Skin epidermis (tissue), 12 donors: ENCODE measurements at regions not wholly inside any gene's neighbourhood (a gene's known extent, or its start where the extent isn't known, plus 50 kb on each side); places are given as distances from the start of the nearest gene placed in this dataset.

Experiments
- H3K27ac ChIP-seq, 21 experiments: fragments of 200-600 bp; sonication (generic) in 11 of 21; one replicate each; pipeline ENCODE4 v1.5.0; 2020; ENCODE audit warnings: mild to moderate bottlenecking in 3 of 21, inconsistent platforms in 2 of 21, moderate library complexity in 2 of 21
- H3K4me3 ChIP-seq, 7 experiments: fragments of 200-600 bp; sonication (generic) in 2 of 7; one replicate each; pipeline ENCODE4 v1.5.0; 2020; ENCODE audit warnings: inconsistent platforms in 2 of 7, mild to moderate bottlenecking in 2 of 7, moderate library complexity in 1 of 7

- no peak overlapping the region for H3K27ac ChIP-seq
- H3K4me3 ChIP-seq, result no peak overlapping the region
Measured at GRCh38 chr13:37945651-37946575, 76.3 kb upstream of the TRPC4 start.

- Histone ChIP-seq H3K4me3 (no peak overlapping the region), H3K27ac (no peak overlapping the region)
Measured at GRCh38 chr13:37944869-37945442, 75.4 kb upstream of the TRPC4 start.

GRCh38 chr13:37944081-37944868 is 74.7 kb upstream of the TRPC4 start:
- H3K27ac ChIP-seq, result no peak overlapping the region
- no peak overlapping the region for H3K4me3 ChIP-seq

GRCh38 chr13:37942929-37943328 is 73.4 kb upstream of the TRPC4 start:
- no peak overlapping the region for H3K4me3 ChIP-seq
- H3K27ac ChIP-seq, result no peak overlapping the region

- no peak overlapping the region for H3K27ac ChIP-seq
- H3K4me3 ChIP-seq, result no peak overlapping the region
Measured at GRCh38 chr13:37934339-37935191, 65.0 kb upstream of the TRPC4 start.

GRCh38 chr13:37929308-37929707 is 59.7 kb upstream of the TRPC4 start:
- Histone ChIP-seq H3K27ac (no peak overlapping the region), H3K4me3 (no peak overlapping the region)

GRCh38 chr13:37927561-37927960 is 58.0 kb upstream of the TRPC4 start:
- H3K27ac ChIP-seq, result no peak overlapping the region

GRCh38 chr13:37925878-37926473 is 56.4 kb upstream of the TRPC4 start:
- Histone ChIP-seq H3K27ac (no peak overlapping the region), H3K4me3 (no peak overlapping the region)

More at GRCh38 chr13:37927561-37927960, 58.0 kb upstream of the TRPC4 start:
- no peak overlapping the region for H3K4me3 ChIP-seq

GRCh38 chr13:37923236-37923635 is 53.7 kb upstream of the TRPC4 start:
- H3K4me3 ChIP-seq, result no peak overlapping the region
- no peak overlapping the region for H3K27ac ChIP-seq

GRCh38 chr13:37919329-37919880 is 49.8 kb upstream of the TRPC4 start:
- no peak overlapping the region for H3K4me3 ChIP-seq
- no peak overlapping the region for H3K27ac ChIP-seq
